GM12878 (cell line): ENCODE measurements at regions not wholly inside any gene's neighbourhood (a gene's known extent, or its start where the extent isn't known, plus 50 kb on each side); places are given as distances from the start of the nearest gene placed in this dataset.

Experiments
- ATAC-seq: fragments of 200-7000 bp; cut with Tn5 transposase; 3 replicates; pipeline ENCODE4 v1.9.1; 2020; ENCODE audit warnings: mild to moderate bottlenecking, moderate library complexity
- BruUV-seq: library from RNA; stranded (reverse); fragments of 400-500 nt; replicated peaks from 2 replicates; lab custom pipeline; 2021; lab: Mats Ljungman, UMichigan
- CTCF ChIA-PET: fragments of 300-600 bp; sonication (Branson Sonifier 250); formaldehyde crosslinking; extraction: SDS; loops from one replicate; lab custom pipeline; 2021; ENCODE audit warnings: inconsistent platforms; lab: Yijun Ruan, JAX
- POLR2A ChIA-PET: fragments of 350-600 bp; formaldehyde crosslinking; extraction: SDS; loops from one replicate; lab custom pipeline; 2021; ENCODE audit warnings: inconsistent platforms; lab: Charles Lee
- RAD21 ChIA-PET: fragments of 300-600 bp; sonication (Branson Sonifier 250); formaldehyde crosslinking; loops from one replicate; lab custom pipeline; 2023; ENCODE audit warnings: antibody characterized with exemption; ENCODE audit not compliant: unreplicated experiment; lab: Charles Lee
- SMC1A ChIA-PET: fragments of 300-600 bp; sonication (Branson Sonifier 250); formaldehyde crosslinking; loops from one replicate; lab custom pipeline; 2023; ENCODE audit not compliant: unreplicated experiment, uncharacterized antibody; lab: Charles Lee
- DNase-seq: peaks from one replicate; pipeline ENCODE4 v3.0.0-alpha.2; 2011; ENCODE audit warnings: low read depth, low spot score
- FAIRE-seq: peaks from 3 replicates; lab custom pipeline; 2011; peaks lifted over from hg19 to GRCh38; lab: Jason Lieb, UNC
- H2AFZ ChIP-seq: 2 replicates; pipeline ENCODE4 v1.6.0; 2011; ENCODE audit warnings: low read depth, low read length, control low read depth; ENCODE audit not compliant: control insufficient read depth
- H3K27ac ChIP-seq: 2 replicates; pipeline ENCODE4 v1.5.1; 2011; ENCODE audit warnings: control low read depth; ENCODE audit not compliant: control insufficient read depth, insufficient read depth
- H3K27me3 ChIP-seq, 2 experiments: replicated peaks in 1 of 2; 2 replicates each; pipeline versions ENCODE4 v1.6.0 to v1.6.1; 2011; ENCODE audit warnings: low read length in 1 of 2; ENCODE audit not compliant: control insufficient read depth in 2 of 2, insufficient read depth in 2 of 2
- H3K36me3 ChIP-seq, 2 experiments: 2 replicates each; pipeline ENCODE4 v1.5.1; 2011; ENCODE audit warnings: low read length in 1 of 2; ENCODE audit not compliant: control insufficient read depth in 2 of 2, insufficient read depth in 2 of 2
- H3K4me1 ChIP-seq: 2 replicates; pipeline ENCODE4 v1.6.1; 2011; ENCODE audit warnings: mild to moderate bottlenecking, low read length, moderate library complexity, mixed read lengths; ENCODE audit not compliant: control insufficient read depth, insufficient read depth
- H3K4me2 ChIP-seq: 2 replicates; pipeline ENCODE4 v1.6.0; 2011; ENCODE audit warnings: control low read depth; ENCODE audit not compliant: control insufficient read depth, insufficient read depth
- H3K4me3 ChIP-seq: fragments of 200-600 bp; sonication (generic); 2 replicates; pipeline ENCODE4 v1.5.1; 2016
- H3K79me2 ChIP-seq: 2 replicates; pipeline ENCODE4 v1.6.0; 2011; ENCODE audit warnings: low read length; ENCODE audit not compliant: control insufficient read depth, insufficient read depth
- H3K9ac ChIP-seq: 2 replicates; pipeline ENCODE4 v1.8.0; 2011; ENCODE audit warnings: low read length, control low read depth, mixed read lengths; ENCODE audit not compliant: control insufficient read depth, insufficient read depth
- H3K9me3 ChIP-seq: replicated peaks from 3 replicates; pipeline ENCODE4 v1.5.1; 2011; ENCODE audit warnings: mild to moderate bottlenecking, low read length; ENCODE audit not compliant: control insufficient read depth, insufficient read depth
- H4K20me1 ChIP-seq: 2 replicates; pipeline ENCODE4 v1.6.0; 2011; ENCODE audit not compliant: control insufficient read depth, insufficient read depth
- ASH2L ChIP-seq: fragments of 300-600, 200-600 bp; sonication (generic); IDR thresholded peaks from 2 replicates; pipeline ENCODE4 v1.6.1; 2017; ENCODE audit warnings: low read depth, mild to moderate bottlenecking, borderline replicate concordance
- BACH1 ChIP-seq: fragments of 450-650 bp; IDR thresholded peaks from 2 replicates; pipeline ENCODE4 v1.6.1; 2017; ENCODE audit warnings: mild to moderate bottlenecking, borderline replicate concordance
- FOS ChIP-seq: IDR thresholded peaks from 3 replicates; pipeline ENCODE4 v1.6.1; 2011; ENCODE audit warnings: borderline replicate concordance; ENCODE audit not compliant: insufficient read length; ENCODE audit errors: extremely low read depth
- JUNB ChIP-seq: IDR thresholded peaks from 2 replicates; pipeline ENCODE4 v1.6.1; 2016; ENCODE audit warnings: antibody characterized with exemption, mild to moderate bottlenecking
- MTA2 ChIP-seq: fragments of 450-650 bp; IDR thresholded peaks from 2 replicates; pipeline ENCODE4 v1.6.1; 2016; ENCODE audit warnings: low read depth, mild to moderate bottlenecking, moderate library complexity
- PAX5 ChIP-seq: IDR thresholded peaks from 2 replicates; pipeline ENCODE4 v1.6.1; 2011; ENCODE audit warnings: low read depth, low read length, borderline replicate concordance
- POLR2AphosphoS5 ChIP-seq: IDR thresholded peaks from 2 replicates; pipeline ENCODE4 v1.6.1; 2011; ENCODE audit warnings: mild to moderate bottlenecking, low read length, inconsistent platforms
- POU2F2 ChIP-seq: IDR thresholded peaks from 3 replicates; pipeline ENCODE4 v1.6.1; 2011; ENCODE audit warnings: low read depth, mild to moderate bottlenecking, low read length, borderline replicate concordance
- SREBF2 ChIP-seq: IDR thresholded peaks from 2 replicates; pipeline ENCODE4 v1.6.1; 2012; ENCODE audit warnings: mild to moderate bottlenecking, low read length
- STAT3 ChIP-seq: IDR thresholded peaks from 2 replicates; pipeline ENCODE4 v1.6.1; 2011; ENCODE audit warnings: low read depth, low read length, improper control_type of control experiment
- TCF3 ChIP-seq: IDR thresholded peaks from 2 replicates; pipeline ENCODE4 v1.6.1; 2012; ENCODE audit warnings: low read depth, mild to moderate bottlenecking, low read length, borderline replicate concordance; ENCODE audit not compliant: insufficient read depth
- TCF7 ChIP-seq: IDR thresholded peaks from 2 replicates; pipeline ENCODE4 v1.6.1; 2014; ENCODE audit warnings: antibody characterized with exemption, borderline replicate concordance
- WRNIP1 ChIP-seq: IDR thresholded peaks from 2 replicates; pipeline ENCODE4 v1.6.1; 2011; ENCODE audit warnings: low read depth, low read length, improper control_type of control experiment, borderline replicate concordance
- ZBTB33 ChIP-seq: fragments of 450-650 bp; IDR thresholded peaks from 2 replicates; pipeline ENCODE4 v1.6.1; 2017; ENCODE audit warnings: mild to moderate bottlenecking
- ZNF622 ChIP-seq: fragments of 450-650 bp; IDR thresholded peaks from 2 replicates; pipeline ENCODE4 v1.6.1; 2017; ENCODE audit warnings: mild to moderate bottlenecking, inconsistent platforms
- WGBS: methylation state at CpG from one replicate; pipeline ENCODE4 v1.1.6; 2016; ENCODE audit warnings: low lambda C conversion rate; ENCODE audit not compliant: insufficient replicate concordance, insufficient coverage; ENCODE audit errors: missing lambda C conversion rate; 5-methylcytosine and 5-hydroxymethylcytosine counted together
- in situ Hi-C: fragments of 300-500 bp; cut with MboI; formaldehyde crosslinking; loops from 9 replicates; pipeline ENCODE4 v1.14.3; 2018; ENCODE audit warnings: mixed read lengths
- intact Hi-C: fragments of 100-400 bp; cut with micrococcal nuclease; formaldehyde crosslinking; loops from one replicate; pipeline ENCODE4 v1.14.2; 2022; ENCODE audit not compliant: unreplicated experiment

GRCh38 chr5:101991486-101991885 is 304.6 kb downstream of the SLCO4C1 start (continued):
- TF ChIP-seq ZBTB33 (no peak), FOS (no peak), STAT3 (no peak), PAX5 (no peak), JUNB (no peak), TCF3 (no peak), WRNIP1 (no peak)

- Histone ChIP-seq H3K4me1 (no peaks in the 10 kb centered on the region), H3K4me3 (no peak overlapping the region), H3K79me2 (no peaks in the 10 kb centered on the region), H3K36me3 (no peaks in the 10 kb centered on the region), H3K4me2 (no peak overlapping the region), H3K9me3 (no peaks in the 10 kb centered on the region), H3K27ac (no peak overlapping the region), H2AFZ (no peak overlapping the region), H4K20me1 (no peaks in the 10 kb centered on the region), H3K9ac (no peak overlapping the region), H3K27me3 (no peaks in the 10 kb centered on the region)
- ChIA-PET RAD21 (no interaction called here), SMC1A (no interaction called here), CTCF (interaction anchor here (0.7 to 1.1 kb wide), 2 partner anchors 11 to 12 kb away, joined by 3 read pairs; no protein-coding TSS in a partner anchor), POLR2A (no interaction called here)
- in situ Hi-C loops (no loop called here), intact Hi-C loops (no loop called here)
- TF ChIP-seq FOS, result no peak
- no peak for TF ChIP-seq TCF7
- no peak for TF ChIP-seq ZNF622
- TF ChIP-seq POLR2AphosphoS5, result no peak
- no peak for TF ChIP-seq BACH1
- no peak for TF ChIP-seq JUNB
- TF ChIP-seq ASH2L, result no peak
- no peak for TF ChIP-seq SREBF2
- no peak for TF ChIP-seq MTA2
- no peak for TF ChIP-seq POU2F2
- FAIRE-seq, result no peak
- no peak for ATAC-seq
- 0% methylated on average over 1 of the region's 1 CpG for WGBS
- BruUV-seq, result no TSS peak
- DNase-seq, result no peak
Measured at GRCh38 chr5:101989659-101990058, 306.4 kb downstream of the SLCO4C1 start.
